HFF-Myc (cell line): ENCODE measurements at regions not wholly inside any gene's neighbourhood (a gene's known extent, or its start where the extent isn't known, plus 50 kb on each side); places are given as distances from the start of the nearest gene placed in this dataset.

ENCODE experiments used
- DNase-seq: peaks from one replicate; pipeline ENCODE4 v3.0.0-alpha.2; 2011; ENCODE audit warnings: low read depth; ENCODE audit errors: extremely low read depth
- H3K4me3 ChIP-seq: replicated peaks from 2 replicates; pipeline ENCODE4 v1.5.1; 2011; ENCODE audit warnings: low read depth, mild to moderate bottlenecking, control low read depth, low read length
- CTCF ChIP-seq: IDR thresholded peaks from 2 replicates; pipeline ENCODE4 v1.5.1; 2012; ENCODE audit warnings: mild to moderate bottlenecking, low read depth, low read length, control low read depth; ENCODE audit errors: missing control alignments

GRCh38 chr1:31127266-31127665, 61.7 kb upstream of the PUM1 start:
- H3K4me3 ChIP-seq: no peak overlapping the region
- TF ChIP-seq CTCF: peak; percentile 8
- DNase-seq: no peak

- DNase-seq: no peak
- no peak overlapping the region for H3K4me3 ChIP-seq
- no peak for TF ChIP-seq CTCF
Observed at GRCh38 chr1:31122741-31123140, 57.2 kb upstream of the PUM1 start.

GRCh38 chr1:31122101-31122735, 56.7 kb upstream of the PUM1 start:
- DNase-seq: no peak
- no peak for TF ChIP-seq CTCF
- no peak overlapping the region for H3K4me3 ChIP-seq

- H3K4me3 ChIP-seq: no peak overlapping the region
- no peak for DNase-seq
- TF ChIP-seq CTCF: no peak
Observed at GRCh38 chr1:31120783-31121180, 55.3 kb upstream of the PUM1 start.

- TF ChIP-seq CTCF: no peak
- H3K4me3 ChIP-seq: no peak overlapping the region
- DNase-seq: no peak
Observed at GRCh38 chr1:31116022-31116421, 50.5 kb upstream of the PUM1 start.
